ENCODE measurements at regions not wholly inside any gene's neighbourhood (a gene's known extent, or its start where the extent isn't known, plus 50 kb on each side); places are given as distances from the start of the nearest gene placed in this dataset.

- no peaks in the 10 kb centered on the region for H3K27me3 ChIP-seq (replicated peaks in 1 of 4; ENCODE audit: control insufficient read depth in 3 of 4, extremely low read depth in 1 of 4, insufficient read depth in 3 of 4, low read length in 3 of 4)
- H3K23ac ChIP-seq (ENCODE audit: insufficient read length), result no peak overlapping the region
- no peaks in the 10 kb centered on the region; the same call in 1 of the 2 replicates for H3K23me2 ChIP-seq (ENCODE audit: low read depth, low read length)
- no peak overlapping the region for H4K5ac ChIP-seq (ENCODE audit: insufficient read length, low read depth, low read length)
- no peak overlapping the region for H2BK20ac ChIP-seq (ENCODE audit: low read length)
- DNase-seq (ENCODE audit: low read depth in 1 of 2, low spot score in 2 of 2) (no peak), FAIRE-seq (peak; percentile 76)
- H3K4me3 ChIP-seq (ENCODE audit: extremely low read depth in 1 of 4, insufficient read depth in 2 of 4, low read depth in 3 of 4, low read length in 4 of 4), result no peak overlapping the region
- H3K18ac ChIP-seq (ENCODE audit: extremely low read depth, low read length), result 0 out of 2 replicates have a peak overlapping the region, but pooled peaks have one; percentile 15
- H2AK5ac ChIP-seq (ENCODE audit: low read depth, low read length), result no peak overlapping the region
- no peaks in the 10 kb centered on the region for H3K9me3 ChIP-seq (ENCODE audit: insufficient read depth in 2 of 2, low read depth in 1 of 2, low read length in 1 of 2)
- no peaks in the 10 kb centered on the region for H3K36me3 ChIP-seq (ENCODE audit: control insufficient read depth in 2 of 4, insufficient read depth in 4 of 4, low read length in 3 of 4)
- H2BK12ac ChIP-seq (ENCODE audit: low read depth, low read length), result no peak overlapping the region
- H3K9ac ChIP-seq (replicated peaks in 1 of 4; ENCODE audit: extremely low read depth in 1 of 4, low read depth in 3 of 4, low read length in 3 of 4), result no peak overlapping the region
- no peak overlapping the region for H3K27ac ChIP-seq (ENCODE audit: low read depth, low read length)
- H3K79me2 ChIP-seq (ENCODE audit: control insufficient read depth in 1 of 2, insufficient read depth in 2 of 2, low read length in 2 of 2), result no peaks in the 10 kb centered on the region
- H4K8ac ChIP-seq (ENCODE audit: extremely low read depth, insufficient read depth, low read length), result no peak overlapping the region
- 0 out of 2 replicates have a peak overlapping the region, but pooled peaks have one; percentile 71 for H2AFZ ChIP-seq (ENCODE audit: low read length)
- ChIA-PET POLR2A (ENCODE audit: partially characterized antibody) (interaction anchor here (0.7 kb wide), 1 partner anchor 9 kb away, joined by 3 read pairs; no protein-coding TSS in a partner anchor), CTCF (ENCODE audit: partially characterized antibody) (interaction anchor here (0.7 to 1.3 kb wide), 2 partner anchors 19 to 170 kb away, joined by 3 read pairs; no protein-coding TSS in a partner anchor)
- no peak overlapping the region for H3K14ac ChIP-seq (ENCODE audit: insufficient read length)
- TF ChIP-seq KDM4A (IDR thresholded peaks at IDR 0.05; ENCODE audit: low read depth, low read length, severe bottlenecking), result no peak
- TF ChIP-seq POU5F1 (IDR thresholded peaks at IDR 0.05; ENCODE audit: low read depth, low read length), result 0 out of 2 replicates have a peak, but pooled peaks have one; percentile 14
- 0 out of 2 replicates have a peak, but pooled peaks have one; percentile 34 for TF ChIP-seq TCF12 (IDR thresholded peaks at IDR 0.05; ENCODE audit: low read depth, low read length)
- no peak overlapping the region for H3K56ac ChIP-seq (replicated peaks; ENCODE audit: insufficient read length, low read depth, low read length)
- no peak overlapping the region for H3K4ac ChIP-seq (replicated peaks; ENCODE audit: insufficient read length, low read depth, low read length)
- H3K4me2 ChIP-seq (ENCODE audit: insufficient read depth in 1 of 2, low read depth in 2 of 2, low read length in 2 of 2), result peak overlapping the region in 1 of 2 experiments; percentile 45; a peak in 1 of 4 replicates
- H4K20me1 ChIP-seq (replicated peaks in 1 of 2; ENCODE audit: control insufficient read depth in 1 of 2, insufficient read depth in 2 of 2, low read length in 2 of 2), result no peaks in the 10 kb centered on the region
- no peak overlapping the region for H2BK15ac ChIP-seq (ENCODE audit: low read length)
- no peak overlapping the region for H4K91ac ChIP-seq (replicated peaks; ENCODE audit: insufficient read length, low read length)
- H3K79me1 ChIP-seq (ENCODE audit: low read depth, low read length), result no peaks in the 10 kb centered on the region
- H2BK5ac ChIP-seq (ENCODE audit: low read depth, low read length), result no peak overlapping the region
- no peak overlapping the region for H2BK120ac ChIP-seq (replicated peaks; ENCODE audit: low read depth, low read length)
- H3K4me1 ChIP-seq (replicated peaks in 1 of 4; ENCODE audit: control insufficient read depth in 3 of 4, insufficient read depth in 4 of 4, low read length in 3 of 4), result peaks cover 0 to 14% (median 5%) of the 10 kb centered on the region in 4 experiments; a peak in 4 of 7 replicates
Measured at GRCh38 chr3:117788061-117788460, 1078.5 kb downstream of the TUSC7 start.
